Activated T-helper 1 cell treated with anti-CD3 and anti-CD28 coated beads, Interleukin-2, amount 50 U/mL, for 16 hours (primary cell): ENCODE measurements at regions not wholly inside any gene's neighbourhood (a gene's known extent, or its start where the extent isn't known, plus 50 kb on each side); places are given as distances from the start of the nearest gene placed in this dataset.

Experiments
- DNase-seq, 2 donors: peaks; one replicate each; pipeline ENCODE4 v3.0.0-alpha.2; 2020; ENCODE audit warnings: low read depth in 1 of 2, low spot score in 1 of 2

- no peak for DNase-seq
Observed at GRCh38 chr13:76713280-76713679, 172.9 kb downstream of the KCTD12 start.

- DNase-seq, result no peak
Observed at GRCh38 chr13:76711550-76712182, 174.5 kb downstream of the KCTD12 start.

GRCh38 chr13:76709851-76710250, 176.4 kb downstream of the KCTD12 start:
- DNase-seq, result no peak

DNA sequence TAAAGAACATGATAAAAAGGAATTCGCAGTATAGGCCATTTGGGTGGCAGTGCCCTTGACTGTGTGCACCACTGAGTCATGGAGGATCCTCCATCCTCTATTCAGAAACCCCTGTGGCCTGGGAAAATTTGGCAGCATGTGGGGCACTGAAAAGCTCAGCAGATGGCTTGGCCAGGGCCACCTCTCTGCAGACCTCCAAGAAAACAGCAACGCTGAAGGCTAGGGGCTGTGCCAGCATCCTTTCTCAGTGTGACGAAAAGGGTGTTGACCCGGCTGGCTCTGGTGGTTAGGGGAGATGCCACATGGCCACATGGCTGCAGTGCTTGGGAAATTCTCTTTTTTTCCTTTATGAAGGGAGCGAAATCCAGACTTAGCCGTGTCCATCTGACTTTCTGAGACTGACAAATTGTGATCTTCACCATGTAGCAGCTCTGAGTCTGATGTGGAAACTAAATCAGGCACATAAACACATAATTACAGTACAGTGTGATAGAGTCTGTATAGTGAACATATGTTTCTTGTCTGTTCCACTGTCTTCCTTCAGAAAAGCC, 178.0 kb downstream of the KCTD12 start:
- no peak for DNase-seq

DNA sequence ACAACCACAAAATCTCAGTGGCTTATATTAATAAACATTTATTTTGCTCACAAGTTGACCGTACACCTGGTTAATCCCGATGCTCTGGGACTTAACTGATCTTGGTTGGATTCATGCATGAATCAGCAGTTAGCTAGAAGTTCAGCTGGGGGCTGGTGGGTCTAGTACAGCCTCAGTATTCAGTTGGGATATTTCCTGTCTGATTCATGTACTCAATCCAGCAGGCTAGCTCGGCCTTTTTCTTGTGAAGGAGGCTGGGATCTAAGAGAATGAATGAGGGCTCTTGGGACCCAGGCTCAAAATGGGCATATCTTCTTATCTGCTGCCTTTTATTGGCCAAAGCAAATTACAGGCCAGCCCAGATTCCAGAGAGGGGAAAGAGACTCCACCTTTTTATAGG, 178.8 kb downstream of the KCTD12 start:
- no peak for DNase-seq

- DNase-seq, result no peak
Observed at GRCh38 chr13:76703621-76704288, 182.4 kb downstream of the KCTD12 start.

DNA sequence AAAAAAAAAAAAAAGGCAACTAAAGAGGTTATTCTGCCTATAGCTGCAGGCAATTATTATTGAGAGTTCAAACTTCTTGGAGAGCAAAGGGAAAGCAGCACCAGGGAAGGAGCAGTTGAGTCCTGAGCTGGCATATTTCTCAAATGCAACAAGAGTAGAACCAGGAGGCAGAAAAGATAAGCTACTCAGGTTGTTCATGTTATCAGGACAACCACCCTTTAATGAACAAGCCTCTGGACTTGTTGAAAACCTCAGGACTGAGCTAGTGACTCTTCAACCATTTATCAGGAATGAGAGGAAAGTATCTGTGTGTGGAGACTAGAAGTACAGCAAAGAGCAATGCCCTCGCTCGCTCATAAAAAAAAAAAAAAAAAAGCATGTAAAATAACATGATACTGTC, 183.0 kb downstream of the KCTD12 start:
- DNase-seq, result no peak

DNA sequence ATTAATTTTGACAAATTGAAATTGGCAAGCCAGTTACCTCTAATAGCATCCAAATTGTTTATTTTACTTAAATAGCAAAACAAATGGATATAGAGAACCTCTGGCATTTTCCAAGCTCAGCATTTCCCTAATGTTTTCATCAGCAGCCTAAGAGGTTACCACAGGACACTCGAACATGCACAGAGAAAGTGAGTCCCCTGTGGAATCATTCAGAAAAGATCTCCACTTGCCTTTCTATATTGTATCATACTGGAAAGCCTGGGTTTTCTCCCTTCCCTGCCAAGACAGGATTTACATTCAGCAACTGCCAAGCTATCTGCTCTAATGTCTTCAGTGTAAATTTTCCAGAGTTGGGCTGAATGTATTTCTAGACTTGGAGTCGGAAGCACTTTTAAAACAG, 188.9 kb downstream of the KCTD12 start:
- DNase-seq, result no peak

DNA sequence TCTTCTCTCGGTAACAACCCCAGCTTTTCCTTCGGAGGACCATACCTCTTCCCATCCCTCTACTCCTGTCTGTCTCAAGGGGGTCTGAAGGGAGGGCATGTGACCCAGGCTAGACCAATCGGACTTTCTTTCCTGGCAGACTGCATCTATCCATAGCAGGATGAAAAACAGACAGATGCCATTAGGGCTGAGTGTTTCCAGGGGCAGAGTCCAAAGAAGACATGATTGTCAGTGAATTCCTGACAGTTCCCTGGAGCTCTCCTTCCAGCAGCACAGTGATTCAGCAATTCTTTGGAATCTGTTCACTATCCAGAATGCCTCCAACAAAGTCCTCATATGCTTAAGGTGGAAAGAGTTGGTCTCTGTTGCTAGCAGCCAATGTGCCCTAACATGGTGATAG, 189.8 kb downstream of the KCTD12 start:
- no peak for DNase-seq

- no peak for DNase-seq
Observed at GRCh38 chr13:76693086-76693485, 193.1 kb downstream of the KCTD12 start.

GRCh38 chr13:76692346-76692745, 193.9 kb downstream of the KCTD12 start:
- DNase-seq, result no peak

GRCh38 chr13:76690611-76691010, 195.6 kb downstream of the KCTD12 start:
- no peak for DNase-seq

DNA sequence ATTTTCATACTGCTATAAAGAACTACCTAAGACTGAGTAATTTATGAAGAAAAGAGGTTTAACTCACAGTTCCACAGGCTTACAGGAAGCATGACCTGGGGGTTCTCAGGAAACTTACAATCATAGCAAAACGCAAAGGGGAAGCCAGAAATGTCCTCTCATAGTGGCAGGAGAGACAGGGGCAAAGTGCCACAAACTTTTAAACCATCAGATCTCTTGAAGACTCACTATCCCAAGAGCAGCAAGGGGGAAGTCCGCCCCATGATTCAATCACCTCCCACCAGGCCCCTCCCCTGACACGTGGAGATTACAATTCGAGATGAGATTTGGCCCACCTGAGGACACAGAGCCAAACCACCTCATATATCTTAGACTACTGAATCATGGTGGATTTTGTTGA, 198.7 kb downstream of the KCTD12 start:
- DNase-seq, result no peak

DNA sequence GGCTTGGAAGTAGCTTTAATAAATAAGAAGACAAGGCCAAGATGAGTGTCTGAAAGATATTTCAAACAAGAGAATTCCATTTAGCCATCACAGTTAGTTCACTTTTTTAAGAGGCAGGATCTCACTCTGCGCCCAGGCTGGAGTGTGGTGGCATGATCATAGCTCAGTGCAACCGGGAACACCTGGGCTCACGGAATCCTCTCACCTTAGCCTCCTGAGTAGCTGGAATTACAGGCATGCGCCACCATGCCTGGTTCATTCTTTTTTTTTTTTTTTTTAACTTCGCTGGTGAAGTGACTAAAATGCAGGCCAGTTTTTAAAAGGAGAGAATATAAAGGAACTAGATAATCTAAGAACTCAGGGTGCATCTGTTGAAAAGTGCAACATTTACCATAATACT, 200.3 kb downstream of the KCTD12 start:
- DNase-seq, result no peak

GRCh38 chr13:76684336-76684735, 201.9 kb downstream of the KCTD12 start:
- DNase-seq, result no peak

GRCh38 chr13:76683854-76684253, 202.4 kb downstream of the KCTD12 start:
- DNase-seq, result no peak

- no peak for DNase-seq
Observed at GRCh38 chr13:76683168-76683567, 203.0 kb downstream of the KCTD12 start.

DNA sequence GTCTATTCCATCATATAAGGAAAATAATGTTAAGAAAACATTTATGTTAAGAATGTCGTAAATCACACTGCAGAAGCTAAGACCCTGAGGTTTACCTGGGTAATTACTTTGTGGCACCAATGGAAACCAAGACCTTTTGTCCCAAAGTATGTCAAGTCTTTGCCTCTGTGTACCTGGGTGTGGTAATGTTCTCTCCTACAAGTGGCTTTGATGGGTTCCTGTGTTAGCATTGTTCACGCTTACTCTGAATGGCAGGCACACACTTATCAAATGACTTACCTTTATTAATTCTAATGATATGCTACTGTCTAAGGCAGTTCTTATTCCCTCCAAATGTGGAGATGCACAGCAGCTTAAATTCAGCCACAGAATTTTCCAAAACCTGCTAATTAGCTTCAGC, 206.1 kb downstream of the KCTD12 start:
- DNase-seq, result no peak

- no peak for DNase-seq
Observed at GRCh38 chr13:76677043-76677442, 209.2 kb downstream of the KCTD12 start.

GRCh38 chr13:76672420-76672819, 213.8 kb downstream of the KCTD12 start:
- DNase-seq, result no peak

GRCh38 chr13:76668716-76669115, 217.5 kb downstream of the KCTD12 start:
- no peak for DNase-seq

GRCh38 chr13:76668141-76668540, 218.1 kb downstream of the KCTD12 start:
- no peak for DNase-seq

DNA sequence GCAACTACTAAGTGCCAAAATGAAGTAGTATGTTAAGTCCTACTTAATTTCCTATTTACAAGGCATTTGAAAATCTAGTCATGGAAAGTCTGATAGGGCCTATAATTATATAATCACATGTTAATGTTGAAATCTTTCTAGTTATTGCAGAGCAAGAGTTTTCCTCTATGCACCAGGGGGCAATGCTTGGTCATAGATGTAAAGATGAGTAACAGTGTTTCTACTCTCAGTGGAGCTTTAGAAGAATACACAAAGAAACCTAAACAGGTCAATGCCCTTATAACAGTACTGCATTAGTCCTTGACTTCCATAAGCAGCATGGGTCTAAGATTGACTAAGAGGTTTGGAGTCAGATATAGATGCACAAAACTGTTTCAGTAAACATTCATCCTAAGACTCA, 218.7 kb downstream of the KCTD12 start:
- DNase-seq, result no peak
